ENCODE measurements at regions not wholly inside any gene's neighbourhood (a gene's known extent, or its start where the extent isn't known, plus 50 kb on each side); places are given as distances from the start of the nearest gene placed in this dataset.

DNA sequence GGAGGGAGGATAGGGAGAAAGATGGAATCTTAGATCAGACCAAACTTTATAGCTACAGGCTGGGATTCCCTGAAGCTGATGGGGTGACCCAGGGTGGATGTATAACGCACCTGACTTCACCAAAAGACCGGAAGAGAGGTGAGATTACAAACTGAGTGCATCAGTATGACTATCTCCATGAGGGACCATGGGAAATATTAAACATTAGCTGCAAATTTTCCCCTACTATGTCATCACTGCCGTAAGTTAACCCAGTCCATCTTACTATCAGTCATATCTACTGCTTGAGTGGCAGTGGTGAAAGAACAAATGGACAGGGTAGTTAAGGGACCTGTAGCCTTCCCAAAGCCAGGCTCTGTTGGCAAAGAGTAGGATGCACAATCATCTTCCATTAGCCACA, 368.3 kb downstream of the EFNA5 start:
- Histone ChIP-seq H3K4me1 (ENCODE audit: low read depth) (peaks cover 4% of the 10 kb centered on the region), H3K9me3 (ENCODE audit: low read depth) (no peaks in the 10 kb centered on the region), H3K4me3 (no peak overlapping the region), H3K27ac (no peak overlapping the region), H3K27me3 (no peaks in the 10 kb centered on the region), H3K36me3 (no peaks in the 10 kb centered on the region)
- no peak for DNase-seq (ENCODE audit: low read depth in 1 of 2, low spot score in 1 of 2)
- no peak for TF ChIP-seq CTCF (IDR thresholded peaks at IDR 0.05; ENCODE audit: low read depth, low read length)

- Histone ChIP-seq H3K27me3 (no peaks in the 10 kb centered on the region), H3K36me3 (no peaks in the 10 kb centered on the region), H3K4me1 (ENCODE audit: low read depth) (peaks cover 4% of the 10 kb centered on the region), H3K9me3 (ENCODE audit: low read depth) (no peaks in the 10 kb centered on the region), H3K4me3 (no peak overlapping the region), H3K27ac (no peak overlapping the region)
- TF ChIP-seq CTCF (IDR thresholded peaks at IDR 0.05; ENCODE audit: low read depth, low read length): no peak
- no peak for DNase-seq (ENCODE audit: low read depth in 1 of 2, low spot score in 1 of 2)
These were observed 368.7 kb downstream of the EFNA5 start for GRCh38 chr5:107301999-107302398.

GRCh38 chr5:107300721-107301327, 369.9 kb downstream of the EFNA5 start:
- Histone ChIP-seq H3K36me3 (no peaks in the 10 kb centered on the region), H3K4me3 (no peak overlapping the region), H3K4me1 (ENCODE audit: low read depth) (peaks cover 4% of the 10 kb centered on the region), H3K27ac (no peak overlapping the region), H3K27me3 (no peaks in the 10 kb centered on the region), H3K9me3 (ENCODE audit: low read depth) (no peaks in the 10 kb centered on the region)
- no peak for TF ChIP-seq CTCF (IDR thresholded peaks at IDR 0.05; ENCODE audit: low read depth, low read length)
- no peak for DNase-seq (ENCODE audit: low read depth in 1 of 2, low spot score in 1 of 2)

GRCh38 chr5:107296572-107296971, 374.2 kb downstream of the EFNA5 start:
- Histone ChIP-seq H3K4me3 (no peak overlapping the region), H3K27ac (no peak overlapping the region), H3K27me3 (no peaks in the 10 kb centered on the region), H3K36me3 (no peaks in the 10 kb centered on the region), H3K9me3 (ENCODE audit: low read depth) (no peaks in the 10 kb centered on the region), H3K4me1 (ENCODE audit: low read depth) (peaks cover 4% of the 10 kb centered on the region)
- TF ChIP-seq CTCF (IDR thresholded peaks at IDR 0.05; ENCODE audit: low read depth, low read length): no peak
- DNase-seq (ENCODE audit: low read depth in 1 of 2, low spot score in 1 of 2): no peak

- no peaks in the 10 kb centered on the region for H3K36me3 ChIP-seq
- peaks cover under 1% of the 10 kb centered on the region for H3K4me1 ChIP-seq (ENCODE audit: low read depth)
- no peak for TF ChIP-seq CTCF (IDR thresholded peaks at IDR 0.05; ENCODE audit: low read depth, low read length)
- H3K4me3 ChIP-seq: no peak overlapping the region
- no peaks in the 10 kb centered on the region for H3K9me3 ChIP-seq (ENCODE audit: low read depth)
- no peaks in the 10 kb centered on the region for H3K27me3 ChIP-seq
- H3K27ac ChIP-seq: no peak overlapping the region
- DNase-seq (ENCODE audit: low read depth in 1 of 2, low spot score in 1 of 2): no peak
These were observed 374.8 kb downstream of the EFNA5 start for GRCh38 chr5:107295914-107296313.
